ENCODE measurements at regions not wholly inside any gene's neighbourhood (a gene's known extent, or its start where the extent isn't known, plus 50 kb on each side); places are given as distances from the start of the nearest gene placed in this dataset.

GRCh38 chr5:84861306-84861705 lies 476.6 kb upstream of the EDIL3 start:
- Histone ChIP-seq H3K9ac (no peak overlapping the region), H3K4me1 (ENCODE audit: low read depth, poor library complexity, severe bottlenecking) (no peaks in the 10 kb centered on the region), H4K20me1 (ENCODE audit: insufficient read depth) (no peaks in the 10 kb centered on the region), H2AFZ (ENCODE audit: low read depth) (no peak overlapping the region), H3K27ac (no peak overlapping the region), H3K27me3 (ENCODE audit: insufficient read depth, low read depth) (no peaks in the 10 kb centered on the region), H3K79me2 (ENCODE audit: insufficient read depth, low read depth) (no peaks in the 10 kb centered on the region), H3K4me2 (no peak overlapping the region), H3K4me3 (IDR thresholded peaks at IDR 0.05; ENCODE audit: insufficient read depth, low read depth, low read length) (no peak overlapping the region), H3K36me3 (ENCODE audit: insufficient read depth) (no peaks in the 10 kb centered on the region)
- TF ChIP-seq, protein P1, sequence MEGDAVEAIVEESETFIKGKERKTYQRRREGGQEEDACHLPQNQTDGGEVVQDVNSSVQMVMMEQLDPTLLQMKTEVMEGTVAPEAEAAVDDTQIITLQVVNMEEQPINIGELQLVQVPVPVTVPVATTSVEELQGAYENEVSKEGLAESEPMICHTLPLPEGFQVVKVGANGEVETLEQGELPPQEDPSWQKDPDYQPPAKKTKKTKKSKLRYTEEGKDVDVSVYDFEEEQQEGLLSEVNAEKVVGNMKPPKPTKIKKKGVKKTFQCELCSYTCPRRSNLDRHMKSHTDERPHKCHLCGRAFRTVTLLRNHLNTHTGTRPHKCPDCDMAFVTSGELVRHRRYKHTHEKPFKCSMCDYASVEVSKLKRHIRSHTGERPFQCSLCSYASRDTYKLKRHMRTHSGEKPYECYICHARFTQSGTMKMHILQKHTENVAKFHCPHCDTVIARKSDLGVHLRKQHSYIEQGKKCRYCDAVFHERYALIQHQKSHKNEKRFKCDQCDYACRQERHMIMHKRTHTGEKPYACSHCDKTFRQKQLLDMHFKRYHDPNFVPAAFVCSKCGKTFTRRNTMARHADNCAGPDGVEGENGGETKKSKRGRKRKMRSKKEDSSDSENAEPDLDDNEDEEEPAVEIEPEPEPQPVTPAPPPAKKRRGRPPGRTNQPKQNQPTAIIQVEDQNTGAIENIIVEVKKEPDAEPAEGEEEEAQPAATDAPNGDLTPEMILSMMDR (conservative IDR thresholded peaks at IDR 0.05; ENCODE audit: low read depth, low read length), result no peak

GRCh38 chr5:84859056-84859455 lies 474.4 kb upstream of the EDIL3 start:
- Histone ChIP-seq H3K4me1 (ENCODE audit: low read depth, poor library complexity, severe bottlenecking) (no peaks in the 10 kb centered on the region), H3K27me3 (ENCODE audit: insufficient read depth, low read depth) (no peaks in the 10 kb centered on the region), H3K4me2 (no peak overlapping the region), H3K4me3 (IDR thresholded peaks at IDR 0.05; ENCODE audit: insufficient read depth, low read depth, low read length) (no peak overlapping the region), H3K79me2 (ENCODE audit: insufficient read depth, low read depth) (no peaks in the 10 kb centered on the region), H3K9ac (no peak overlapping the region), H3K27ac (no peak overlapping the region), H2AFZ (ENCODE audit: low read depth) (no peak overlapping the region), H3K36me3 (ENCODE audit: insufficient read depth) (no peaks in the 10 kb centered on the region), H4K20me1 (ENCODE audit: insufficient read depth) (no peaks in the 10 kb centered on the region)
- TF ChIP-seq, protein P1 (conservative IDR thresholded peaks at IDR 0.05; ENCODE audit: low read depth, low read length), result no peak

- H3K4me3 ChIP-seq (IDR thresholded peaks at IDR 0.05; ENCODE audit: insufficient read depth, low read depth, low read length), result no peak overlapping the region
- TF ChIP-seq, protein P1 (conservative IDR thresholded peaks at IDR 0.05; ENCODE audit: low read depth, low read length), result no peak
Observed at GRCh38 chr5:84831701-84832100, 447.0 kb upstream of the EDIL3 start.

DNA sequence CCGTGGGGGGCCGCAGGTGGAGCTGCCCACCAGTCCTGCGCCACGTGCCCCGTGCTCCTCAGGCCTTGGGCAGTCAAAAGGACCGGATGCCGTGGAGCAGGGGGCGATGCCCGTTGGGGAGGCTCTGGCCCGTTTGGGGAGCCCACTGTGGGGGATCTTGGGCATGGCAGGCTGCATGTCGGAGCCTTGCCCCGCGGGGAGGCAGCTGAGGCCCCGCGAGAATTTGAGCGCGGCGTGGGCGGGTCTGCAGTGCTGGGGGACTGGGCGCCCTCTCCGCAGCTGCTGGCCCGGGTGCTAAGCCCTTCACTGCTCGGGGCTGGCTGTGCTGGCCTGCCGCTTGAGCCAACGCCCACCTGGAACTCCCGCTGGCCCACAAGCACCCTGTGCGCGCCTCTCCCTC lies 445.6 kb upstream of the EDIL3 start:
- Histone ChIP-seq H3K79me2 (ENCODE audit: insufficient read depth, low read depth) (no peaks in the 10 kb centered on the region), H3K27ac (no peak overlapping the region), H3K36me3 (ENCODE audit: insufficient read depth) (no peaks in the 10 kb centered on the region), H3K4me2 (no peak overlapping the region), H2AFZ (ENCODE audit: low read depth) (no peak overlapping the region), H3K9ac (no peak overlapping the region), H4K20me1 (ENCODE audit: insufficient read depth) (no peaks in the 10 kb centered on the region), H3K27me3 (ENCODE audit: insufficient read depth, low read depth) (no peaks in the 10 kb centered on the region), H3K4me1 (ENCODE audit: low read depth, poor library complexity, severe bottlenecking) (no peaks in the 10 kb centered on the region), H3K4me3 (IDR thresholded peaks at IDR 0.05; ENCODE audit: insufficient read depth, low read depth, low read length) (no peak overlapping the region)
- TF ChIP-seq, protein P1 (conservative IDR thresholded peaks at IDR 0.05; ENCODE audit: low read depth, low read length), result no peak

More at GRCh38 chr5:84831701-84832100, 447.0 kb upstream of the EDIL3 start:
- no peaks in the 10 kb centered on the region for H3K27me3 ChIP-seq (ENCODE audit: insufficient read depth, low read depth)
- H4K20me1 ChIP-seq (ENCODE audit: insufficient read depth), result no peaks in the 10 kb centered on the region
- no peaks in the 10 kb centered on the region for H3K36me3 ChIP-seq (ENCODE audit: insufficient read depth)
- H3K9ac ChIP-seq, result no peak overlapping the region
- no peaks in the 10 kb centered on the region for H3K4me1 ChIP-seq (ENCODE audit: low read depth, poor library complexity, severe bottlenecking)
- H3K79me2 ChIP-seq (ENCODE audit: insufficient read depth, low read depth), result no peaks in the 10 kb centered on the region
- no peak overlapping the region for H3K4me2 ChIP-seq
- H3K27ac ChIP-seq, result no peak overlapping the region
- no peak overlapping the region for H2AFZ ChIP-seq (ENCODE audit: low read depth)
